ENCODE measurements at regions not wholly inside any gene's neighbourhood (a gene's known extent, or its start where the extent isn't known, plus 50 kb on each side); places are given as distances from the start of the nearest gene placed in this dataset.

DNA sequence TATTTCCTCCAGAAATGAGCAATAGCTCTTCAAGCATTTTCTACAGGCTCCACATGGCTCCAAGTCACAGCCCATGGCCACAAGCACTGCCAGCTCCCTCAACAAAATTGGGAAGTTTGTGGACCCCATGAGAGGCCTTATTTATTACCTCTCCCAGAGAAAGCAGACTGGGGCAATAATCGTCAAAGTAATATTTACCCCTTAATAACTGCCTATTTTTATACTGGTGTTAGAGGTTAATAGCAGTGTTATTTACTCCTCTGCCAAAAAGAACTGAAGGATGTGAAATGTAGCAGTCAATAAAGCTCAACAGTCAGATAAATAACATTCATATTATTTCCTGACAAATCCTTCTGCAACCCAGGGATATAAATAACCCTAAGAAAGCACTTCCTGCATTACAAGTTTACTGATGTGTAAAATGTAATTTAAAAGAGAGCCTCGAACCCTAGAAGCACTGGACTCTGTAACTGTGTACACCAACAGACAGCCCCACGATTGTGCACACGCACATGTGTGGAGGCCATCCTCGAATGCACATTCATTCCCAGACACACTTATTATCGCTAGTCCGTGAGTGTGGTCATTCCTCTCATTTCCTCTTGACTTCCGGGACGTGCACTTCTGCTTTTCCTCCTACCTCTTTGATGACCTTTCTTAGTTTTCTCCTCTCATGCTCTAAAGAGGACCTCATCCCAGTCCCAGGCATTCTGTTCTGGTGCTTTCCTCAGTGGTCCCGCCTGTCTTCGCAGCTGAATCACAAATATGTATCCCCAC is 157.4 kb downstream of the EVX1 start:
- no peak overlapping the region for H3K4me3 ChIP-seq (ENCODE audit: low read length)
- peaks cover 23% of the 10 kb centered on the region for H3K27me3 Mint-ChIP-seq
- ChIA-PET POLR2A (interaction anchor here (0.6 kb wide), 1 partner anchor 18 kb away, joined by 3 read pairs; no protein-coding TSS in a partner anchor), CTCF (no interaction called here)
- H3K4me1 Mint-ChIP-seq (ENCODE audit: low read depth), result no peaks in the 10 kb centered on the region
- intact Hi-C loops (cut with DNase I, micrococcal nuclease), result no loop called here
- H3K27ac Mint-ChIP-seq, result no peak overlapping the region
- ATAC-seq (ENCODE audit: poor library complexity) (no peak), DNase-seq (peak in 1 of 14 experiments; percentile 8)
- no peaks in the 10 kb centered on the region for H3K36me3 Mint-ChIP-seq (ENCODE audit: low read depth)
- no peaks in the 10 kb centered on the region for H3K9me3 ChIP-seq (ENCODE audit: control insufficient read depth in 1 of 2, insufficient read depth in 1 of 2, low read length in 2 of 2)
- no peaks in the 10 kb centered on the region for H3K9me3 Mint-ChIP-seq
- H3K4me1 ChIP-seq (ENCODE audit: insufficient read depth, low read length), result no peaks in the 10 kb centered on the region
- no peak overlapping the region for H3K4me3 Mint-ChIP-seq
- H3K27ac ChIP-seq (ENCODE audit: low read depth in 1 of 2, low read length in 2 of 2), result no peak overlapping the region
- TF ChIP-seq, protein P1, sequence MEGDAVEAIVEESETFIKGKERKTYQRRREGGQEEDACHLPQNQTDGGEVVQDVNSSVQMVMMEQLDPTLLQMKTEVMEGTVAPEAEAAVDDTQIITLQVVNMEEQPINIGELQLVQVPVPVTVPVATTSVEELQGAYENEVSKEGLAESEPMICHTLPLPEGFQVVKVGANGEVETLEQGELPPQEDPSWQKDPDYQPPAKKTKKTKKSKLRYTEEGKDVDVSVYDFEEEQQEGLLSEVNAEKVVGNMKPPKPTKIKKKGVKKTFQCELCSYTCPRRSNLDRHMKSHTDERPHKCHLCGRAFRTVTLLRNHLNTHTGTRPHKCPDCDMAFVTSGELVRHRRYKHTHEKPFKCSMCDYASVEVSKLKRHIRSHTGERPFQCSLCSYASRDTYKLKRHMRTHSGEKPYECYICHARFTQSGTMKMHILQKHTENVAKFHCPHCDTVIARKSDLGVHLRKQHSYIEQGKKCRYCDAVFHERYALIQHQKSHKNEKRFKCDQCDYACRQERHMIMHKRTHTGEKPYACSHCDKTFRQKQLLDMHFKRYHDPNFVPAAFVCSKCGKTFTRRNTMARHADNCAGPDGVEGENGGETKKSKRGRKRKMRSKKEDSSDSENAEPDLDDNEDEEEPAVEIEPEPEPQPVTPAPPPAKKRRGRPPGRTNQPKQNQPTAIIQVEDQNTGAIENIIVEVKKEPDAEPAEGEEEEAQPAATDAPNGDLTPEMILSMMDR (IDR thresholded peaks at IDR 0.05), result no peak
- no peaks in the 10 kb centered on the region for H3K36me3 ChIP-seq (ENCODE audit: insufficient read depth, low read length)
- H3K27me3 ChIP-seq (ENCODE audit: control insufficient read depth in 1 of 2, insufficient read depth in 2 of 2, low read length in 2 of 2), result no peaks in the 10 kb centered on the region

DNA sequence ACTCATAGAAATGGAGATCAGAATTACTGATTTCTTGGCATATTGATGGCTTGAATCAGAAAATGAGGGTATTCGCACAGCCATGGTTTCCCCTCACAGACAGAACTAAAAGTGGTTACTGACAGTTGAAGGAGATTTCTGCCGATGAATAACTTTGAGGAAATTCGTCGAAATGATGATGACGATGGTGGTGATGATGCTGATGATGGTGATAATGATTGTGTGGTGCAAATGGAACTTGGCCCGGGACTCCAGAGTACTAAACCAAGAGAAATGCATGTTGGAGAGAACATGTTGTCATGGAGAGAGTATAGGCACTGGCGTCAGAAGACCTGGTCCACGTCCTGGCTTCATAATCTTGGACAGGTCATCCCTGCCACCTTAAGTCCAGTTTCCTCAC is 163.2 kb downstream of the EVX1 start:
- TF ChIP-seq, protein P1 (IDR thresholded peaks at IDR 0.05), result no peak
- no peaks in the 10 kb centered on the region for H3K9me3 Mint-ChIP-seq
- no peak for ATAC-seq (ENCODE audit: poor library complexity)
- Histone ChIP-seq H3K9me3 (ENCODE audit: control insufficient read depth in 1 of 2, insufficient read depth in 1 of 2, low read length in 2 of 2) (no peaks in the 10 kb centered on the region), H3K4me1 (ENCODE audit: insufficient read depth, low read length) (no peaks in the 10 kb centered on the region), H3K27ac (ENCODE audit: low read depth in 1 of 2, low read length in 2 of 2) (no peak overlapping the region), H3K4me3 (ENCODE audit: low read length) (no peak overlapping the region), H3K27me3 (ENCODE audit: control insufficient read depth in 1 of 2, insufficient read depth in 2 of 2, low read length in 2 of 2) (no peaks in the 10 kb centered on the region), H3K36me3 (ENCODE audit: insufficient read depth, low read length) (no peaks in the 10 kb centered on the region)
- ChIA-PET CTCF (no interaction called here), POLR2A (no interaction called here)
- no peak overlapping the region for H3K27ac Mint-ChIP-seq
- no peaks in the 10 kb centered on the region for H3K4me1 Mint-ChIP-seq (ENCODE audit: low read depth)
- no peak for DNase-seq
- intact Hi-C loops (cut with DNase I, micrococcal nuclease), result no loop called here
- peaks cover 32% of the 10 kb centered on the region for H3K27me3 Mint-ChIP-seq
- no peak overlapping the region for H3K4me3 Mint-ChIP-seq
- H3K36me3 Mint-ChIP-seq (ENCODE audit: low read depth), result no peaks in the 10 kb centered on the region

DNA sequence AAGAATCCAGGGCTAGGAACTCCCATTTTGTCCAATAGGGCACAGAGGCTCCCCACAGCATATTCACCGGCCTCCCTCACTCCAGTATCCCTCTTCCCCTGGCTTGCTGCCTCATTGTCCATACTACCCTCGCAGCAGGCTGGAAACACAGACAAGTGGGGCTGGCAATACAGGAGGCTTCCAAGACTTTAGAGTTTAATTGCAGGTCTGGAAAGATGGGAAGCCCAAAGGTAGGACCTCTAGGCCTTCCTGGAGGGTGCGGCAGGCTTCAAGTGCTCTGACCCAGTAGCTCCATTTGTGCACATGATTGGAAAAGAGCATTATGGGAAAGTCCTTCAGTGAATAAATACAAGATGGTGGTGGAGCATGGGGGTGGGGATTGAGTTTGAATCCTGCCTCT is 166.7 kb downstream of the EVX1 start:
- ChIA-PET CTCF (no interaction called here), POLR2A (no interaction called here)
- DNase-seq, result no peak
- no peak overlapping the region for H3K27ac ChIP-seq (ENCODE audit: low read depth in 1 of 2, low read length in 2 of 2)
- H3K27me3 ChIP-seq (ENCODE audit: control insufficient read depth in 1 of 2, insufficient read depth in 2 of 2, low read length in 2 of 2), result peaks cover 0 to 5% of the 10 kb centered on the region in 2 experiments
- no peaks in the 10 kb centered on the region for H3K4me1 ChIP-seq (ENCODE audit: insufficient read depth, low read length)
- no peaks in the 10 kb centered on the region for H3K9me3 ChIP-seq (ENCODE audit: control insufficient read depth in 1 of 2, insufficient read depth in 1 of 2, low read length in 2 of 2)
- ATAC-seq (ENCODE audit: poor library complexity), result no peak
- TF ChIP-seq, protein P1 (IDR thresholded peaks at IDR 0.05), result no peak
- H3K4me3 Mint-ChIP-seq, result no peak overlapping the region
- peaks cover 41% of the 10 kb centered on the region for H3K27me3 Mint-ChIP-seq
- H3K36me3 ChIP-seq (ENCODE audit: insufficient read depth, low read length), result no peaks in the 10 kb centered on the region
- H3K4me1 Mint-ChIP-seq (ENCODE audit: low read depth), result no peaks in the 10 kb centered on the region
- no peak overlapping the region for H3K4me3 ChIP-seq (ENCODE audit: low read length)
- H3K27ac Mint-ChIP-seq, result no peak overlapping the region
- intact Hi-C loops (cut with DNase I, micrococcal nuclease), result no loop called here
- no peaks in the 10 kb centered on the region for H3K36me3 Mint-ChIP-seq (ENCODE audit: low read depth)
- no peaks in the 10 kb centered on the region for H3K9me3 Mint-ChIP-seq
